ENCODE measurements at regions not wholly inside any gene's neighbourhood (a gene's known extent, or its start where the extent isn't known, plus 50 kb on each side); places are given as distances from the start of the nearest gene placed in this dataset.

GRCh38 chr9:715300-715699 lies 126.2 kb upstream of the DMRT1 start:
- WGBS (ENCODE audit: missing lambda C conversion rate) = 88% methylated on average over 2 of the region's 2 CpGs
- FAIRE-seq = no peak
- peaks cover 7% of the 10 kb centered on the region; the same call in 1 of the 3 replicates for H3K4me1 ChIP-seq
- POLR2A ChIA-PET = no interaction called here
- no peak overlapping the region for H3K27ac ChIP-seq
- CTCF ChIA-PET = no interaction called here
- no peaks in the 10 kb centered on the region for H3K9me3 ChIP-seq
- no peak for ATAC-seq
- no peak overlapping the region for H3K4me2 ChIP-seq
- TF ChIP-seq NR3C1 (IDR thresholded peaks at IDR 0.05) = no peak
- TF ChIP-seq, protein P1, sequence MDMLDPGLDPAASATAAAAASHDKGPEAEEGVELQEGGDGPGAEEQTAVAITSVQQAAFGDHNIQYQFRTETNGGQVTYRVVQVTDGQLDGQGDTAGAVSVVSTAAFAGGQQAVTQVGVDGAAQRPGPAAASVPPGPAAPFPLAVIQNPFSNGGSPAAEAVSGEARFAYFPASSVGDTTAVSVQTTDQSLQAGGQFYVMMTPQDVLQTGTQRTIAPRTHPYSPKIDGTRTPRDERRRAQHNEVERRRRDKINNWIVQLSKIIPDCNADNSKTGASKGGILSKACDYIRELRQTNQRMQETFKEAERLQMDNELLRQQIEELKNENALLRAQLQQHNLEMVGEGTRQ (IDR thresholded peaks at IDR 0.05) = no peak
- TF ChIP-seq, protein P2, sequence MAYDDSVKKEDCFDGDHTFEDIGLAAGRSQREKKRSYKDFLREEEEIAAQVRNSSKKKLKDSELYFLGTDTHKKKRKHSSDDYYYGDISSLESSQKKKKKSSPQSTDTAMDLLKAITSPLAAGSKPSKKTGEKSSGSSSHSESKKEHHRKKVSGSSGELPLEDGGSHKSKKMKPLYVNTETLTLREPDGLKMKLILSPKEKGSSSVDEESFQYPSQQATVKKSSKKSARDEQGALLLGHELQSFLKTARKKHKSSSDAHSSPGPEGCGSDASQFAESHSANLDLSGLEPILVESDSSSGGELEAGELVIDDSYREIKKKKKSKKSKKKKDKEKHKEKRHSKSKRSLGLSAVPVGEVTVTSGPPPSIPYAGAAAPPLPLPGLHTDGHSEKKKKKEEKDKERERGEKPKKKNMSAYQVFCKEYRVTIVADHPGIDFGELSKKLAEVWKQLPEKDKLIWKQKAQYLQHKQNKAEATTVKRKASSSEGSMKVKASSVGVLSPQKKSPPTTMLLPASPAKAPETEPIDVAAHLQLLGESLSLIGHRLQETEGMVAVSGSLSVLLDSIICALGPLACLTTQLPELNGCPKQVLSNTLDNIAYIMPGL (CRISPR knock-in tag; IDR thresholded peaks at IDR 0.05; ENCODE audit: borderline replicate concordance) = no peak
- TF ChIP-seq ESRRA (IDR thresholded peaks at IDR 0.05; ENCODE audit: borderline replicate concordance, low read length) = no peak
- TF ChIP-seq REST (IDR thresholded peaks at IDR 0.05) = no peak
- TF ChIP-seq ZNF302 (CRISPR knock-in tag; IDR thresholded peaks at IDR 0.05) = no peak
- no peak for TF ChIP-seq CEBPB (IDR thresholded peaks at IDR 0.05)
- TF ChIP-seq RAD21 (conservative IDR thresholded peaks at IDR 0.05 in 1 of 2, IDR thresholded peaks at IDR 0.05 in 1 of 2) = no peak
- TF ChIP-seq POLR2AphosphoS2 (conservative IDR thresholded peaks at IDR 0.05; ENCODE audit: low read length) = no peak
- no peak for TF ChIP-seq RCOR1 (IDR thresholded peaks at IDR 0.05; ENCODE audit: low read depth, low read length)
- DNase-seq (ENCODE audit: low read depth in 1 of 2, low spot score in 1 of 2) = no peak
- H3K4me3 ChIP-seq = no peak overlapping the region

GRCh38 chr9:715743-716400 lies 125.6 kb upstream of the DMRT1 start:
- FAIRE-seq (no peak), DNase-seq (ENCODE audit: low read depth in 1 of 2, low spot score in 1 of 2) (no peak), ATAC-seq (no peak)
- Histone ChIP-seq H3K9me3 (no peaks in the 10 kb centered on the region), H3K4me2 (no peak overlapping the region), H3K4me3 (no peak overlapping the region), H3K4me1 (peaks cover 7% of the 10 kb centered on the region; the same call in 1 of the 3 replicates), H3K27ac (no peak overlapping the region)
- ChIA-PET CTCF (interaction anchor here (0.6 to 1.0 kb wide), 2 partner anchors 19 to 413 kb away, joined by 3 read pairs; no protein-coding TSS in a partner anchor), POLR2A (no interaction called here)
- 76% methylated on average over 3 of the region's 3 CpGs for WGBS (ENCODE audit: missing lambda C conversion rate)
- TF ChIP-seq JUNB (IDR thresholded peaks at IDR 0.05) (no peak), FOXS1 (CRISPR knock-in tag; IDR thresholded peaks at IDR 0.05) (no peak), BCL3 (IDR thresholded peaks at IDR 0.05) (no peak), SMC3 (IDR thresholded peaks at IDR 0.05) (no peak), ESRRA (IDR thresholded peaks at IDR 0.05; ENCODE audit: borderline replicate concordance, low read length) (no peak), RFX5 (IDR thresholded peaks at IDR 0.05) (no peak), REST (IDR thresholded peaks at IDR 0.05) (no peak), EP300 (IDR thresholded peaks at IDR 0.05) (no peak), HOXA7 (CRISPR knock-in tag; IDR thresholded peaks at IDR 0.05) (no peak), MYC (IDR thresholded peaks at IDR 0.05; ENCODE audit: borderline replicate concordance, low read length) (no peak), RAD21 (conservative IDR thresholded peaks at IDR 0.05 in 1 of 2, IDR thresholded peaks at IDR 0.05 in 1 of 2) (no peak), NR3C1 (IDR thresholded peaks at IDR 0.05) (no peak), CBX2 (IDR thresholded peaks at IDR 0.05; ENCODE audit: borderline replicate concordance, low read depth) (no peak), ZNF302 (CRISPR knock-in tag; IDR thresholded peaks at IDR 0.05) (no peak), NFE2L2 (conservative IDR thresholded peaks at IDR 0.05; ENCODE audit: low read length) (no peak), MAFK (IDR thresholded peaks at IDR 0.05; ENCODE audit: partially characterized antibody) (no peak), CTCF (IDR thresholded peaks at IDR 0.05) (no peak)

All from A549 (cell line).